ENCODE measurements at regions not wholly inside any gene's neighbourhood (a gene's known extent, or its start where the extent isn't known, plus 50 kb on each side); places are given as distances from the start of the nearest gene placed in this dataset.

- Histone ChIP-seq H3K27me3 (ENCODE audit: control insufficient read depth, insufficient read depth, low read length) (no peaks in the 10 kb centered on the region), H3K27ac (ENCODE audit: low read length) (peak overlapping the region; percentile 62), H3K4me1 (ENCODE audit: control insufficient read depth, insufficient read depth, low read length) (peaks cover 20% of the 10 kb centered on the region), H3K36me3 (ENCODE audit: control insufficient read depth, insufficient read depth, low read length) (no peaks in the 10 kb centered on the region), H3K9me3 (ENCODE audit: control insufficient read depth, insufficient read depth, low read depth, low read length) (no peaks in the 10 kb centered on the region), H3K4me3 (ENCODE audit: low read depth in 2 of 2, low read length in 2 of 2) (no peak overlapping the region)
- in situ Hi-C loops (cut with HindIII; ENCODE audit: low pct_unique_long_range_greater_than_20kb, low sequenced_read_pairs) (no loop called here), intact Hi-C loops (cut with micrococcal nuclease; ENCODE audit: unreplicated experiment) (no loop called here)
- ATAC-seq (no peak), DNase-seq (ENCODE audit: low read depth, low spot score) (no peak)
- no TSS peak for BruUV-seq (replicated peaks)
- ChIA-PET CTCF (no interaction called here), POLR2A (no interaction called here)
- TF ChIP-seq TCF7L2 (IDR thresholded peaks at IDR 0.05; ENCODE audit: low read depth, low read length), result no peak
- TF ChIP-seq CTCF (IDR thresholded peaks at IDR 0.05), result no peak
- TF ChIP-seq, protein P1, sequence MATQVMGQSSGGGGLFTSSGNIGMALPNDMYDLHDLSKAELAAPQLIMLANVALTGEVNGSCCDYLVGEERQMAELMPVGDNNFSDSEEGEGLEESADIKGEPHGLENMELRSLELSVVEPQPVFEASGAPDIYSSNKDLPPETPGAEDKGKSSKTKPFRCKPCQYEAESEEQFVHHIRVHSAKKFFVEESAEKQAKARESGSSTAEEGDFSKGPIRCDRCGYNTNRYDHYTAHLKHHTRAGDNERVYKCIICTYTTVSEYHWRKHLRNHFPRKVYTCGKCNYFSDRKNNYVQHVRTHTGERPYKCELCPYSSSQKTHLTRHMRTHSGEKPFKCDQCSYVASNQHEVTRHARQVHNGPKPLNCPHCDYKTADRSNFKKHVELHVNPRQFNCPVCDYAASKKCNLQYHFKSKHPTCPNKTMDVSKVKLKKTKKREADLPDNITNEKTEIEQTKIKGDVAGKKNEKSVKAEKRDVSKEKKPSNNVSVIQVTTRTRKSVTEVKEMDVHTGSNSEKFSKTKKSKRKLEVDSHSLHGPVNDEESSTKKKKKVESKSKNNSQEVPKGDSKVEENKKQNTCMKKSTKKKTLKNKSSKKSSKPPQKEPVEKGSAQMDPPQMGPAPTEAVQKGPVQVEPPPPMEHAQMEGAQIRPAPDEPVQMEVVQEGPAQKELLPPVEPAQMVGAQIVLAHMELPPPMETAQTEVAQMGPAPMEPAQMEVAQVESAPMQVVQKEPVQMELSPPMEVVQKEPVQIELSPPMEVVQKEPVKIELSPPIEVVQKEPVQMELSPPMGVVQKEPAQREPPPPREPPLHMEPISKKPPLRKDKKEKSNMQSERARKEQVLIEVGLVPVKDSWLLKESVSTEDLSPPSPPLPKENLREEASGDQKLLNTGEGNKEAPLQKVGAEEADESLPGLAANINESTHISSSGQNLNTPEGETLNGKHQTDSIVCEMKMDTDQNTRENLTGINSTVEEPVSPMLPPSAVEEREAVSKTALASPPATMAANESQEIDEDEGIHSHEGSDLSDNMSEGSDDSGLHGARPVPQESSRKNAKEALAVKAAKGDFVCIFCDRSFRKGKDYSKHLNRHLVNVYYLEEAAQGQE (IDR thresholded peaks at IDR 0.05; ENCODE audit: insufficient read depth in 1 of 2, low read depth in 2 of 2, low read length in 1 of 2), result no peak
- no peak for TF ChIP-seq SIN3A (IDR thresholded peaks at IDR 0.05; ENCODE audit: borderline replicate concordance, insufficient read depth, low read depth, low read length)
- TF ChIP-seq POLR2AphosphoS5 (IDR thresholded peaks at IDR 0.05; ENCODE audit: low read depth, low read length), result no peak
Observed at GRCh38 chr19:31112158-31112557, 237.1 kb downstream of the TSHZ3 start.

DNA sequence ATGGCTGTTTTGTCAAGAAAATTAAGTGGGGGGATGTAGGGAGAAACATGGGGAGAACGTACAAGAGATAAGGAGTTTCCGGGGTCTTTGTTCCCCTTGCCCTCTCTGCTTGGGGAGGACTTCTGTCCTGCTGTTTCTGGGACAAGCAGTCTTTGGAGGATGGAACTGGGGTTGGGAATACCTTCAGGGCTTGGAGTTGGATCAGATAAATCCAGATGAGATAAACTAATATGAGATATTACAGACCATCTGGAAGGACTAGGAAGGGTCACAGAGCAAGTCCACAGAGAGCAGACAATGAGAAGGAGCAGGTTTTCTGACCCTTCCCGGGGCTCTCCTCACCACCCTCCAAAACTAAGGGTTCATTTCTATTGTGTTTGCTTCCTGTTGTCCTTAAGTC lies 237.5 kb downstream of the TSHZ3 start:
- BruUV-seq (replicated peaks), result no TSS peak
- H3K36me3 ChIP-seq (ENCODE audit: control insufficient read depth, insufficient read depth, low read length), result no peaks in the 10 kb centered on the region
- TF ChIP-seq SIN3A (IDR thresholded peaks at IDR 0.05; ENCODE audit: borderline replicate concordance, insufficient read depth, low read depth, low read length) (no peak), POLR2AphosphoS5 (IDR thresholded peaks at IDR 0.05; ENCODE audit: low read depth, low read length) (no peak), CTCF (IDR thresholded peaks at IDR 0.05) (no peak), TCF7L2 (IDR thresholded peaks at IDR 0.05; ENCODE audit: low read depth, low read length) (no peak)
- TF ChIP-seq, protein P1 (IDR thresholded peaks at IDR 0.05; ENCODE audit: insufficient read depth in 1 of 2, low read depth in 2 of 2, low read length in 1 of 2), result no peak
- CTCF ChIA-PET, result no interaction called here
- peaks cover 20% of the 10 kb centered on the region for H3K4me1 ChIP-seq (ENCODE audit: control insufficient read depth, insufficient read depth, low read length)
- no peak for DNase-seq (ENCODE audit: low read depth, low spot score)
- H3K27ac ChIP-seq (ENCODE audit: low read length), result peak overlapping the region; percentile 62
- POLR2A ChIA-PET, result no interaction called here
- in situ Hi-C loops (cut with HindIII; ENCODE audit: low pct_unique_long_range_greater_than_20kb, low sequenced_read_pairs) (no loop called here), intact Hi-C loops (cut with micrococcal nuclease; ENCODE audit: unreplicated experiment) (no loop called here)
- no peaks in the 10 kb centered on the region for H3K9me3 ChIP-seq (ENCODE audit: control insufficient read depth, insufficient read depth, low read depth, low read length)
- no peak overlapping the region for H3K4me3 ChIP-seq (ENCODE audit: low read depth in 2 of 2, low read length in 2 of 2)
- ATAC-seq, result no peak
- H3K27me3 ChIP-seq (ENCODE audit: control insufficient read depth, insufficient read depth, low read length), result no peaks in the 10 kb centered on the region

All from Panc1 (cell line).